NCI-H446 (cell line): ENCODE measurements at regions not wholly inside any gene's neighbourhood (a gene's known extent, or its start where the extent isn't known, plus 50 kb on each side); places are given as distances from the start of the nearest gene placed in this dataset.

ENCODE experiments used
- DNase-seq, 2 experiments: peaks; one replicate each; lab custom pipeline; 2025; lab: John Stamatoyannopoulos, UW

DNA sequence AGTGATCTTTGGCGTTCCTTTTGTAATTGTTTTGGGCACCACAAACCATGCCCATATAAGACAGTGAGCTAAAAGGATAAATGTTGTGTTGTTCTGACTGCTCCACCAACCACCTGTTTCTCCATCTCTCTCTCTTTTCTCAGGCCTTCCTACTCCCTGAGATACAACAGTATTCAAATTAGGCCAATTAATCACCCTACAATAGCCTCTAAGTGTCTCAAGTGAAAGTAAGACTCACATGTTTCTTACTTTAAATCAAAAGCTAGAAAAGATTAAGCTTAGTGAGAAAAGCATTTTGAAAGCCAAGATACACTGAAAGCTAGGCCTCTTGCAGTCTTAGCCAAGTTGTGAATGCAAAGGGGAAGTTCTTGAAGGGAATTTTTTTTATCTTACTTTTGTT lies 268.8 kb upstream of the NREP start:
- DNase-seq: no peak

DNA sequence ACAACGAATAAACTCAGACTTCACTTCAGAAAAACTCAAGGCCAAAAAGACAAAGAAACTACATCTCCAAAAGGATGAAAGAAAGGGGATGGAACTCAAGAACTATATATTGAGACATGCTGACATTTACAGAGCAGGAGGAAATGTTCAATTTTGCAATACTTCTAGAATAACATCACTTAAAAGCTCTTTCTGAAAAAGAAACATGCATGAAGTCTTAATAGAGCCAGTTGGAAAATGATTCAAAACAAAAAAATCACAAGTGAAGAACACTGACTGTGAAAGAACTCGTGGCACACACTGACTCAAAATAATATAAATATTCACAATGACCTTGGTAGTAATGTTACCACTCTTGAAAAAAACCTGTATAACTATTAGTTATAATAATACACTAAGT lies 267.8 kb upstream of the NREP start:
- DNase-seq: no peak

GRCh38 chr5:112024221-112024620 lies 267.2 kb upstream of the NREP start:
- DNase-seq: no peak

GRCh38 chr5:112023766-112024165 lies 266.8 kb upstream of the NREP start:
- no peak for DNase-seq

GRCh38 chr5:112018846-112019245 lies 261.9 kb upstream of the NREP start:
- no peak for DNase-seq

DNA sequence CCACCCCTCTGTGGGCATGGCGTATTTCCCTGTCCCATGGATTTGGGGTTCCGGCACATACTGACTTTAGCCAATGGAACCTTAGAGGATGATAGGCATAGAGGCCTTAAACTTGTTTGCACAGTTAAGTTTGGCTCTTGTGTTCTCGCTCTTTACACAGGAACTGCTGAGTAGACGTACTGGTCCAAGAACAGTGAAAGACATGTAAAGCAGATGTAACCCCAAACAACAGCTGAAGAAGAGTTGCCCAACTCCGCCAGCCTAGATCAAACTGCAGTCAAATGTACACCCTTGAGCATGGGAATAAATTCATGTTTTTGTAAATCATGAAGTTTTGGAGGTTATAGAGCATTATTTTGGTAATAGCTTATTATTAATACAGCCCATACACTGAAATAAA lies 260.0 kb upstream of the NREP start:
- DNase-seq: no peak

GRCh38 chr5:112014783-112015395 lies 257.9 kb upstream of the NREP start:
- no peak for DNase-seq

DNA sequence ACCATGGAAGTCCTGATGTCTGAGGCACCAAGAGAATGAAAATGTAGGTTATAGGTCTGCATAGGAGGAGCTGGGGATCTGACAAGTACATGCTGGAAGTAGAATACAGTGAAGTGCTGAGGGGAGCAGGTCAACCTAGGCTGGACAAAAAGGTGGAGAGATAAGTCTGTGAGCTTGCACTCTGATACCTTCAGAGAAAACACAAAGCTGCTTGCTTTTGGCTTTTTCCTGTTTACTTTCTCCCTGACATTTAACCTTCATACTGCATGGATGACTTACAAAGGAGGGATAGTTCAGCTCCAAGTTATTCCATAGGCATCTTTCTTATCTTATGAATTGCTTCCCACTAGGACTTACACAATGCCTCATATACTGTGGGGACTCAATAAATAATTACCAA lies 256.7 kb upstream of the NREP start:
- DNase-seq: no peak

- DNase-seq: peak in 1 of 2 experiments; percentile 13
These were observed 255.1 kb upstream of the NREP start for GRCh38 chr5:112012104-112012503.

- DNase-seq: no peak
These were observed 253.5 kb upstream of the NREP start for GRCh38 chr5:112010475-112010874.

DNA sequence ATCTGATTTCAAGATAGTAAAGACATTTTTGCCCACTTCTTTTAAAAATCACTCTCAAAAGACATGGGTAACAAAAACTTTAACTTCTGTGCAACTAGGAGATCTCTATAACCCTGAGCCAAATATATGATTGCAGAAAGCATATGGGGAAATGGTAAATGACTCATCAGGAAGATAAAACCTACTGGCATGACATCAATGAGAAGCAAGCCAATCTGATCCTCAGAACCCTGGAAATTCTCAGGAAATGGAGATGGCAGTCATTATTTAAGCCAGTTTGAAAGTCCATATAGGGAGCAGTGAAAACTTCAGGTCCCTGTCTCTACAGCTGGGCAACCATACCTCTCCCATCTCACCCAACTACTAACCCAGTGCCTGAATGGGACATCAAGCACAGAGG lies 249.7 kb upstream of the NREP start:
- peak in 1 of 2 experiments; percentile 17 for DNase-seq

- no peak for DNase-seq
These were observed 248.6 kb upstream of the NREP start for GRCh38 chr5:112005623-112005930.

GRCh38 chr5:112004867-112005622 lies 248.1 kb upstream of the NREP start:
- no peak for DNase-seq

- no peak for DNase-seq
These were observed 245.4 kb upstream of the NREP start for GRCh38 chr5:112002376-112002775.

DNA sequence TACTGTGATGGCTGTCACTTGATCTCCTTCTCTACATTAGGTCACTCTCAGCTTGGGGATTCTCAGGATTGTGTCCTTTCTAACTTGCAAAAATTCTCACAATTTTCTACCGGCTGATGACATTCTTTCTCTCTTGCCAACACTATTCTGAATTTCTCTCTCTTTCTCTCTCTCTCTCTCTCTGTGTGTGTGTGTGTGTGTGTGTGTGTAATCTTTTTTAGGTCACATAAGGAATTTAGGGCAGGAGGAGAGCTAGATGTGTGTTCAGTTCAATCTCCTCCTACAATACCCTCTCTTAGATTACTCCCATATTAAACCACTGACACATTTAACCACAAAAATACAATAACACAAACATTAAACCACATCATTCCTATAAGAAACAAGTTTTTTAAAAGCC lies 242.3 kb upstream of the NREP start:
- no peak for DNase-seq

GRCh38 chr5:111998871-111999270 lies 241.9 kb upstream of the NREP start:
- DNase-seq: no peak

DNA sequence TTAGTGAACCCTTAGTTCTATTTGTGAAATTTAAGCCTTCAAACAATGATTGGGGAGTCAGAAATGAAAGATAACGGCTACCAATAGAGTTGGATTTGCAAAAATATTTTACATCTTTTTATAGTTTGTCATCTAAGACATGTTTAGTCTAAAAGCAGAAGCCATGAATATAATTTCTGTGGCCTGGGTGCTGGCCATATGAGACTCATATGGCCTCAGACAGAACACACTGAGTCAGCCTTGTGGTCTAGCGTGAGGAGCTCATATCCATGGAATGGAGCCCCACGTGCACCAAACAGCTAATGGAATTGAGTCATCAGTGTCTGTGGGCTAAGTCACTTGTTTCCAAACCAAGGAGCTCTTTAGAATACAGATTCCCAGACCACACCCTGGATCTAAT lies 240.7 kb upstream of the NREP start:
- no peak for DNase-seq

GRCh38 chr5:111997308-111997707 lies 240.3 kb upstream of the NREP start:
- no peak for DNase-seq

GRCh38 chr5:111996574-111996973 lies 239.6 kb upstream of the NREP start:
- DNase-seq: no peak

DNA sequence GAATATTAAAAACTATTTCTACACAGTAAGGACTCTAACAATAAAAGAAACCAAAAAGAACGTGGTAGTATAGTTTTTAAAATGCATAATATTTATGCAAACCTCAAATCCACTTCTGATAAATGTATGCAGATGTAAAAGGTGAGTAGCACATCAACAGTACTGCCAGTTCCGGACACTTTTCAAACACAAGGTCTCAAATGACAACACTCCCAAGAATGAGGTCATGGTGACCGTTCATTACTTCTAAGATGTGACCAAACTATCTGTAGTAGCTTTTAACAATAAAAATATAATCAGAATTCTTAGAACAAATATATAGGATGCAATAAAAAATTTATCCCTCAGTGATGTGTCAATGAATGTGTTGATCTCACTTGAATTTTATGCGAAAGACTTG lies 238.7 kb upstream of the NREP start:
- DNase-seq: no peak

DNA sequence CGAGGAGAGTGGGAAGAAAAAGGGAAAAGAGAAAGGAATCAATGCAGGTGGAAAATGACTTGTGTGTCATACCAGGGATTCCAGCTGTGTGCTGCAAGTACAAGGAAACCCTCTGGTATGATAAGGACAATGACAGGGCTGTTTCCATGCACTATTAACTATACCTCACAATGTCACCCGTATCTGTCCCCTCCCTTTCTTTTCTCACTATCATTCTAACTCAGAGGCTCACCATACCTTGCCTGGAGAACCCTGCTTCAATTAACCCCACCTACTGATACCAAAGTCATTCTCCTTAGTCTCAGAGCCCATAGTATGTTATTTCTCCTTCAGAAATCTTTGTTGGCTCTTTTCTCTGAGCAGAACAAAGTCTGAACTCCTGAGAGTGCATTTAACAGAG lies 236.2 kb upstream of the NREP start:
- no peak for DNase-seq

- DNase-seq: no peak
These were observed 227.1 kb upstream of the NREP start for GRCh38 chr5:111984044-111984443.

- no peak for DNase-seq
These were observed 226.5 kb upstream of the NREP start for GRCh38 chr5:111983459-111983858.

- DNase-seq: no peak
These were observed 220.4 kb upstream of the NREP start for GRCh38 chr5:111977436-111977829.
